Liver (tissue), 8 donors: ENCODE measurements at regions not wholly inside any gene's neighbourhood (a gene's known extent, or its start where the extent isn't known, plus 50 kb on each side); places are given as distances from the start of the nearest gene placed in this dataset.

ENCODE experiments used
- DNase-seq: peaks from one replicate; pipeline ENCODE4 v3.0.0-alpha.2; 2017; ENCODE audit warnings: low spot score
- H3K27ac ChIP-seq, 2 donors: one replicate each; pipeline ENCODE4 v1.7.0; 2013; ENCODE audit warnings: inconsistent platforms in 2 of 2, low read length in 2 of 2, control low read depth in 1 of 2, low read depth in 1 of 2, mild to moderate bottlenecking in 1 of 2
- H3K27me3 ChIP-seq, 4 donors: one replicate each; pipeline versions ENCODE4 v1.6.1 to v1.7.0; 2013; ENCODE audit warnings: low read length in 3 of 4, inconsistent platforms in 1 of 4, mild to moderate bottlenecking in 1 of 4, moderate library complexity in 1 of 4; ENCODE audit not compliant: control insufficient read depth in 4 of 4, insufficient read depth in 4 of 4
- H3K36me3 ChIP-seq, 4 donors: one replicate each; pipeline versions ENCODE4 v1.6.1 to v1.7.0; 2013; ENCODE audit warnings: low read length in 3 of 4, mild to moderate bottlenecking in 3 of 4, low read depth in 1 of 4, moderate library complexity in 1 of 4; ENCODE audit not compliant: control insufficient read depth in 4 of 4, insufficient read depth in 3 of 4
- H3K4me1 ChIP-seq, 4 donors: one replicate each; pipeline versions ENCODE4 v1.6.1 to v1.7.0; 2013; ENCODE audit warnings: low read length in 3 of 4, mild to moderate bottlenecking in 3 of 4, moderate library complexity in 1 of 4; ENCODE audit not compliant: control insufficient read depth in 4 of 4, insufficient read depth in 4 of 4
- H3K4me3 ChIP-seq, 3 donors: one replicate each; pipeline versions ENCODE4 v1.6.1 to v1.7.0; 2013; ENCODE audit warnings: low read length in 3 of 3, control low read depth in 1 of 3, low read depth in 1 of 3, mild to moderate bottlenecking in 1 of 3
- H3K9ac ChIP-seq, 2 donors: one replicate each; pipeline ENCODE4 v1.7.0; 2013; ENCODE audit warnings: low read length in 2 of 2, mild to moderate bottlenecking in 2 of 2, moderate library complexity in 2 of 2, control low read depth in 1 of 2, low read depth in 1 of 2
- H3K9me3 ChIP-seq, 4 donors: one replicate each; pipeline versions ENCODE4 v1.6.1 to v1.7.0; 2013; ENCODE audit warnings: low read length in 3 of 4; ENCODE audit not compliant: control insufficient read depth in 4 of 4
- ATF3 ChIP-seq: IDR thresholded peaks from 2 replicates; pipeline ENCODE4 v1.6.1; 2016; ENCODE audit warnings: antibody characterized with exemption
- CTCF ChIP-seq: fragments of 150-350 bp; IDR thresholded peaks from 2 replicates; pipeline ENCODE4 v1.5.1; 2017; ENCODE audit warnings: improper control_type of control experiment, low read depth, low read length; ENCODE audit not compliant: missing input control
- EGR1 ChIP-seq, 2 donors: IDR thresholded peaks; 2 replicates each; pipeline ENCODE4 v1.6.1; 2016 to 2018; ENCODE audit warnings: antibody characterized with exemption in 2 of 2, low read depth in 2 of 2
- FOXA1 ChIP-seq: IDR thresholded peaks from 2 replicates; pipeline ENCODE4 v1.6.1; 2016; ENCODE audit warnings: antibody characterized with exemption
- FOXA2 ChIP-seq: IDR thresholded peaks from 2 replicates; pipeline ENCODE4 v1.6.1; 2016; ENCODE audit warnings: antibody characterized with exemption
- GABPA ChIP-seq, 2 donors: IDR thresholded peaks in 1 of 2; conservative IDR thresholded peaks in 1 of 2; 2 replicates each; pipeline ENCODE4 v1.6.1; 2016; ENCODE audit warnings: antibody characterized with exemption in 2 of 2, mild to moderate bottlenecking in 1 of 2, moderate library complexity in 1 of 2
- HNF4A ChIP-seq, 2 donors: conservative IDR thresholded peaks; 2 replicates each; pipeline ENCODE4 v1.6.1; 2016; ENCODE audit warnings: antibody characterized with exemption in 2 of 2, mild to moderate bottlenecking in 2 of 2
- HNF4G ChIP-seq: IDR thresholded peaks from 2 replicates; pipeline ENCODE4 v1.6.1; 2016; ENCODE audit warnings: antibody characterized with exemption
- JUND ChIP-seq, 2 donors: IDR thresholded peaks; 2 replicates each; pipeline ENCODE4 v1.6.1; 2016; ENCODE audit warnings: antibody characterized with exemption in 2 of 2
- MAX ChIP-seq: IDR thresholded peaks from 2 replicates; pipeline ENCODE4 v1.6.1; 2016; ENCODE audit warnings: antibody characterized with exemption
- NR2F2 ChIP-seq: IDR thresholded peaks from 2 replicates; pipeline ENCODE4 v1.6.1; 2016; ENCODE audit warnings: antibody characterized with exemption
- RAD21 ChIP-seq, 2 donors: IDR thresholded peaks; 2 replicates each; pipeline ENCODE4 v1.6.1; 2016; ENCODE audit warnings: antibody characterized with exemption in 2 of 2, mild to moderate bottlenecking in 2 of 2
- REST ChIP-seq: IDR thresholded peaks from 2 replicates; pipeline ENCODE4 v1.6.1; 2016; ENCODE audit warnings: antibody characterized with exemption, mild to moderate bottlenecking
- RXRA ChIP-seq, 2 donors: IDR thresholded peaks; 2 replicates each; pipeline ENCODE4 v1.6.1; 2017 to 2018; ENCODE audit warnings: antibody characterized with exemption in 2 of 2, mild to moderate bottlenecking in 1 of 2
- SP1 ChIP-seq: IDR thresholded peaks from 2 replicates; pipeline ENCODE4 v1.6.1; 2018; ENCODE audit warnings: antibody characterized with exemption, mild to moderate bottlenecking
- TAF1 ChIP-seq: conservative IDR thresholded peaks from 2 replicates; pipeline ENCODE4 v1.6.1; 2016; ENCODE audit warnings: antibody characterized with exemption, mild to moderate bottlenecking
- YY1 ChIP-seq: IDR thresholded peaks from 2 replicates; pipeline ENCODE4 v1.6.1; 2016; ENCODE audit warnings: antibody characterized with exemption, mild to moderate bottlenecking
- ZBTB33 ChIP-seq: IDR thresholded peaks from 2 replicates; pipeline ENCODE4 v1.6.1; 2016; ENCODE audit warnings: antibody characterized with exemption
- whole genome bisulfite sequencing: extraction: QIAGEN DNeasy Blood & Tissue Kit; methylation state at CpG from one replicate; pipeline ENCODE4 v1.1.7; 2013; 5-methylcytosine and 5-hydroxymethylcytosine counted together
- donor health status: healthy.
- donor health status: healthy.
- donor health status: healthy.
- donor health status: healthy.
- donor health status: healthy.

- H3K9ac ChIP-seq: no peak overlapping the region
- H3K4me1 ChIP-seq: no peaks in the 10 kb centered on the region
- H3K36me3 ChIP-seq: no peaks in the 10 kb centered on the region
- H3K27me3 ChIP-seq: no peaks in the 10 kb centered on the region
- no peak overlapping the region for H3K4me3 ChIP-seq
- 87% methylated on average over 5 of the region's 5 CpGs for WGBS
- H3K27ac ChIP-seq: no peak overlapping the region
- H3K9me3 ChIP-seq: no peaks in the 10 kb centered on the region
- TF ChIP-seq ATF3: no peak
- no peak for TF ChIP-seq HNF4G
- TF ChIP-seq NR2F2: no peak
- no peak for TF ChIP-seq YY1
- no peak for TF ChIP-seq EGR1 (IDR thresholded peaks at IDR 0.05; ENCODE audit: low read depth in 2 of 2)
- no peak for TF ChIP-seq RAD21 (IDR thresholded peaks at IDR 0.05)
- no peak for TF ChIP-seq FOXA1
- no peak for TF ChIP-seq HNF4A (conservative IDR thresholded peaks at IDR 0.05)
- no peak for TF ChIP-seq JUND (IDR thresholded peaks at IDR 0.05)
- no peak for TF ChIP-seq RXRA (IDR thresholded peaks at IDR 0.05)
- TF ChIP-seq FOXA2: no peak
- TF ChIP-seq ZBTB33: no peak
- no peak for TF ChIP-seq MAX
- no peak for TF ChIP-seq GABPA (IDR thresholded peaks at IDR 0.05 in 1 of 2, conservative IDR thresholded peaks at IDR 0.05 in 1 of 2)
- TF ChIP-seq SP1: no peak
- DNase-seq: no peak
Measured at GRCh38 chr10:21269289-21269688, 256.2 kb downstream of the SKIDA1 start.

- no peak for TF ChIP-seq NR2F2
- no peak for TF ChIP-seq FOXA1
- no peak for TF ChIP-seq MAX
- no peak for TF ChIP-seq REST
- TF ChIP-seq TAF1: no peak
- TF ChIP-seq SP1: no peak
- no peak for TF ChIP-seq GABPA (IDR thresholded peaks at IDR 0.05 in 1 of 2, conservative IDR thresholded peaks at IDR 0.05 in 1 of 2)
- TF ChIP-seq FOXA2: no peak
- no peak for TF ChIP-seq HNF4G
- TF ChIP-seq RXRA (IDR thresholded peaks at IDR 0.05): no peak
- no peak for TF ChIP-seq HNF4A (conservative IDR thresholded peaks at IDR 0.05)
- no peak for TF ChIP-seq CTCF
- no peak for TF ChIP-seq EGR1 (IDR thresholded peaks at IDR 0.05; ENCODE audit: low read depth in 2 of 2)
- no peak for TF ChIP-seq YY1
- no peak for TF ChIP-seq RAD21 (IDR thresholded peaks at IDR 0.05)
- no peak for TF ChIP-seq ZBTB33
- TF ChIP-seq ATF3: no peak
- TF ChIP-seq JUND (IDR thresholded peaks at IDR 0.05): no peak
- 77% methylated on average over 3 of the region's 3 CpGs for WGBS
- H3K27me3 ChIP-seq: no peaks in the 10 kb centered on the region
- H3K4me1 ChIP-seq: no peaks in the 10 kb centered on the region
- DNase-seq: no peak
- no peak overlapping the region for H3K4me3 ChIP-seq
- H3K36me3 ChIP-seq: no peaks in the 10 kb centered on the region
- H3K9ac ChIP-seq: no peak overlapping the region
- H3K9me3 ChIP-seq: no peaks in the 10 kb centered on the region
- no peak overlapping the region for H3K27ac ChIP-seq
Measured at GRCh38 chr10:21265622-21266021, 259.9 kb downstream of the SKIDA1 start.
